Retinal pigment epithelial cell (primary cell): ENCODE measurements at regions not wholly inside any gene's neighbourhood (a gene's known extent, or its start where the extent isn't known, plus 50 kb on each side); places are given as distances from the start of the nearest gene placed in this dataset.

Source experiments
- DNase-seq: peaks from one replicate; pipeline ENCODE4 v3.0.0-alpha.2; 2010; ENCODE audit warnings: low read depth
- H3K4me3 ChIP-seq: 2 replicates; pipeline ENCODE4 v1.5.1; 2011; ENCODE audit warnings: mild to moderate bottlenecking, low read length, control low read depth, moderate library complexity
- TF ChIP-seq, protein P1 (sequence below): conservative IDR thresholded peaks from 2 replicates; pipeline ENCODE4 v1.5.1; 2011; ENCODE audit warnings: low read depth, low read length, control low read depth, inconsistent platforms

DNA sequence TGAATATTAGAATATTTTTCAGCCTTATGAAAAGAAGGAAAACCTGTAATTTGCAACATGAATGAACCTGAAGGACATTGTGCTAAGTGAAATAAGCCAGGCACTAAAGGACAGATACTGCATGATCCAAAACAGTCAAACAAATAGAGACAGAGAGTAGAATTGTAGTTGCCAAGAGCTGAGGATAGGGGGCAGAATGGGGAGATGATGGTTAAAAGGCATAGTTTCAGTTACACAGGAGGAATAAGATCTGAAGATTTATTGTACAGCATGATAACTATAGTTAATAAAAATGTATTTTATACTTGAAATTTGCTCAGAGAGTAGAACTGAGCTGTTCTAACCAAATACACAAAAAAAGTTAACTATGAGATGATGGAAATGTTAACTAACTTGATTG is 149.0 kb upstream of the TMEM106B start:
- H3K4me3 ChIP-seq, result no peak overlapping the region
- DNase-seq, result no peak
- TF ChIP-seq, protein P1, sequence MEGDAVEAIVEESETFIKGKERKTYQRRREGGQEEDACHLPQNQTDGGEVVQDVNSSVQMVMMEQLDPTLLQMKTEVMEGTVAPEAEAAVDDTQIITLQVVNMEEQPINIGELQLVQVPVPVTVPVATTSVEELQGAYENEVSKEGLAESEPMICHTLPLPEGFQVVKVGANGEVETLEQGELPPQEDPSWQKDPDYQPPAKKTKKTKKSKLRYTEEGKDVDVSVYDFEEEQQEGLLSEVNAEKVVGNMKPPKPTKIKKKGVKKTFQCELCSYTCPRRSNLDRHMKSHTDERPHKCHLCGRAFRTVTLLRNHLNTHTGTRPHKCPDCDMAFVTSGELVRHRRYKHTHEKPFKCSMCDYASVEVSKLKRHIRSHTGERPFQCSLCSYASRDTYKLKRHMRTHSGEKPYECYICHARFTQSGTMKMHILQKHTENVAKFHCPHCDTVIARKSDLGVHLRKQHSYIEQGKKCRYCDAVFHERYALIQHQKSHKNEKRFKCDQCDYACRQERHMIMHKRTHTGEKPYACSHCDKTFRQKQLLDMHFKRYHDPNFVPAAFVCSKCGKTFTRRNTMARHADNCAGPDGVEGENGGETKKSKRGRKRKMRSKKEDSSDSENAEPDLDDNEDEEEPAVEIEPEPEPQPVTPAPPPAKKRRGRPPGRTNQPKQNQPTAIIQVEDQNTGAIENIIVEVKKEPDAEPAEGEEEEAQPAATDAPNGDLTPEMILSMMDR, result peak; percentile 21

DNA sequence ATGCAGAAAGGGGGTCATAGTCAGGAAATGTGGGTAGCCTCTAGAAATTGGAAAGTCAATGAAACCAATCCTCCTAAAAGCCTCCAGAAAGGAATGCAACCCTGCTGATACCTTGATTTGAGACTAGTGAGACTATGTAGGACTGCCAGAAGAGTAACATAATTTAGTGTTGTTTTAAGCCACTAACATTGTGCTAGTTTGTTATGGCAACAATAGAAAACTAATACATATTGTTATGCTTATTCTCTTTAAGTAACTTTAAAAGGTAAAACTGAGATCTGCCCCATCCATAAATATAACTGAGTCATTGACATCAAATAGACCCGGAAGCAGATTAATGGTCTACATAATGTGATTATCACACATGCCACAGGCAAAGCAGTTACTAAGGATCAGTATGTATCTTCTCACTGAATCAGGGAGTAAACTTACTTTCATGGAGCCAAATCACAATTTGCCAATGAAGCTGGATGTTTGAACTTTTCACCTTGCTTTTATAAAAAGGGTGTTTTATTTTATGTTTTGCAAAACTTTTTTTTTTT is 146.4 kb upstream of the TMEM106B start:
- no peak overlapping the region for H3K4me3 ChIP-seq
- TF ChIP-seq, protein P1, result no peak
- peak; percentile 6 for DNase-seq

DNA sequence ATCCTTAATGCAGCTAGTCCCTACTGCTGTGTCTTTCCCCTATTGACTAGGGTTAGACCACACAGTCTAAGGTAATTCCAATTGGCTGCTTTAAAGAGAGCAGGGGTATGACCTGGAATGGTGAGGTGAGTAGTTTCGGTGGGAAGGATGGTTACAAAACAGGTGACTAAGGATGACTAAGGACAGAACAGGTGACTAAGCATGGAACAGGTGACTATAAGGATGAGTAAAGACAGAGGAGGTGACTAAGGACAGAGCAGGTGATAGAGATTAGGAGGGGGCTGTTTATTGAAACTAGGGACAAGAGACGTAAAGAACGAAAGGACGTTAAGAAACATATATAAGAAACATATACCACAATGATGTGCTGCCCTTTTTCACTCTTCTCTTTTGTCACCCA is 145.1 kb upstream of the TMEM106B start:
- no peak overlapping the region for H3K4me3 ChIP-seq
- TF ChIP-seq, protein P1, result no peak
- DNase-seq, result no peak

DNA sequence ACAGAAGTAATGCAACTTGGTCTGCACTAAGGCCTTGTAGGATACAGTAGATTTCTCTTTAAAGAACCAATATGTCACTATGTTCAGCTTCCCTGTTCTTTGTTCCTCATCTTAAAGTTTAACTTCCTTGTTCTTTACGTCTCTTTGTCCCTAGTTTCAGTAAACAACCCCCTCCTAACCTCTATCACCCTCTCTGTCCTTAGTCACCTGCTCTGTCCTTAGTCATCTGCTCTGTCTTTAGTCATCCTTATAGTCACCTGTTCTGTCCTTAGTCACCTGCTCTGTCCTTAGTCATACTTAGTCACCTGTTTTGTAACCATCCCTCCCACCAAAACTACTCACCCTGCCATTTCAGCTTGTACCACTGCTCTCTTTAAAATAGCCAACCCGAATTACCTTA is 144.6 kb upstream of the TMEM106B start:
- DNase-seq, result no peak
- TF ChIP-seq, protein P1, result no peak
- H3K4me3 ChIP-seq, result no peak overlapping the region

DNA sequence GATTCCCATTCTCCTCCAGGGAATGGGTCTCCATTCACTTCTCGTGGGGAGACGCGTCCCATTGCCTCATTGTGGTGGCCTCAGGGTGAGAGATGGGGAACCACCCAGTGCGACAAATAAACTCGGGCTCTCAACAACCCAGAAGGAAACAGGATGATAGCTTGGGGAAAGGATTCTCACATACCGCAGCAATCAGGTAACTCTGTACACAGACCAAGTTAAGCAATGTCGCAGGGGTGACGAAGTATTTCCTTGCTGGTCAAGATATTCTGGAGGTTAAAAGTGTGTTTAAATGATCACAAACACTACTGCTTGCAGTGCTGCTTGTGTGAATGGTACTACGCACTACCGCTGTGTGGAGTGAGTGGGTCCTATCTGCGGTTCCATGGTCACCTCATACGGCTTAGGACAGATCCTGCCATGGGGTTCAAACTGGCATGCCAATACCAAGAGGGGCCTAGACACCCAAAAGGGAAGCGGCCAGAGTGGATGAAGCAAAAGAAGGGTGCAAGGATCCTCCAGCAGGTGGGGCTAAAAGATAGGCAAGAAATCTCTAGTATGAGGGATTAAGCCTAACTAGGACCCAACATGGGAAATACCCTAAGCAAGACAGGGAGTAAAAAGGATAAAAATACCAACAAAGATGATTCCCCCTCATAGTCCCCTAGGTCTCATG is 143.8 kb upstream of the TMEM106B start:
- no peak for DNase-seq
- TF ChIP-seq, protein P1, result peak; percentile 89

DNA sequence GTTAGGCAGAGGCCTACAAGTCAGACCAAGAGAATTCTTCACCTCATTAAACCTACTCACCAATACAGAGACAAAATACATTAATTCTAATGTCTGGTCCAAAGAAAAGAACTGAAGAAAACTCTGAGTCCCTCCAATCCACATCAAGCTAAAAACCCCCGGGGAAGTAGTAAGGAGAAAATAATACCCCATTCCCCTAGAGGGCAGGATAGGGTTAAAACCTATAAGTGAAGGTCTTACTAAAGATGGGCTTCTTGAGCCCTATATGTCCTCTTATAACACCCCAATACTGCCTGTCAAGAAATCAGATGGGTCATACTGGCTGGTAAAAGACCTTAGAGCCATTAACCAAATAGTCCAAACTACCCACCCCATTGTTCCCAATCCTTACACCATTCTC is 141.3 kb upstream of the TMEM106B start:
- H3K4me3 ChIP-seq, result no peak overlapping the region
- no peak for DNase-seq
- TF ChIP-seq, protein P1, result no peak

More for the DNA sequence above, 143.8 kb upstream of the TMEM106B start:
- no peak overlapping the region for H3K4me3 ChIP-seq

DNA sequence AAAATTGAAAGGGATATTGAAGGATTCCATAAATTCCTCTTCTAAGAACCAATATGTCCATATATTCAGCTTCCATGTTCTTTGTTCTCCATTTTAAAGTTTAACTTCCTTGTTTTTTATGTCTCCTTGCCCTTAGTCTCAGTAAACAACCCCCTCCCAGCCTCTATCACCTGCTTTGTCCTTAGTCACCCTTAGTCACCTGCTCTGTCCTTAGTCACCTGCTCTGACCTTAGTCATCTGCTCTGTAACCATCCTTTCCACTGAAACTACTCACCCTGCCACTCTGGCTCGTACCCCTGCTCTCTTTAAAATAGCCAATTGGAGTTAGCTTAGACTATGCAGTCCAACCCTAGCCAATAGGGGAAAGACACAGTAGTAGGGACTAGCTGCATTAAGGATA is 136.2 kb upstream of the TMEM106B start:
- TF ChIP-seq, protein P1, result no peak
- no peak for DNase-seq
- no peak overlapping the region for H3K4me3 ChIP-seq
